ENCODE measurements at regions not wholly inside any gene's neighbourhood (a gene's known extent, or its start where the extent isn't known, plus 50 kb on each side); places are given as distances from the start of the nearest gene placed in this dataset.
A peak's percentile ranks its signal among the peaks of the same experiment; 100 is the strongest.

GRCh38 chr11:95717314-95717713, 72.3 kb downstream of the FAM76B start:
- no peak for DNase-seq

DNA sequence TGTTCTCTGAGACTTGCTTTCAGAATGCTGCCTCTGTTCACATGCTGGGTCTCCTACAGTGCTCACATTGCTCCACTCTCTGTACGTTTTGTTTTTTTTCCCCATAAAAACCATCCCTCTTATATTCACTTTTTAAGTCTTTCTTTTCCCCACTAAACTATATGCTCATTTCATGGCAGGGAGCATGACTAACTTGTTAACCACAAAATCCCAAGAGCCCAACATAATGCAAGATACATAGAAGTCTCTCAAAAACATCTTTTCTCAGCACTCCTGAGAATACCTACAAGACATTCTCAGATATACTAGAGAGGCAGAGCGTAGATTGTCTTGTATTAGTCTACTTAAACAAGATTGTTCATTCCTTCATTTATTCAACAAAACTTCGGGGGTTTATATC, 73.3 kb downstream of the FAM76B start:
- DNase-seq = no peak

GRCh38 chr11:95715777-95716241, 73.8 kb downstream of the FAM76B start:
- DNase-seq = no peak

- DNase-seq = no peak
These were observed 74.5 kb downstream of the FAM76B start for GRCh38 chr11:95714843-95715776.

DNA sequence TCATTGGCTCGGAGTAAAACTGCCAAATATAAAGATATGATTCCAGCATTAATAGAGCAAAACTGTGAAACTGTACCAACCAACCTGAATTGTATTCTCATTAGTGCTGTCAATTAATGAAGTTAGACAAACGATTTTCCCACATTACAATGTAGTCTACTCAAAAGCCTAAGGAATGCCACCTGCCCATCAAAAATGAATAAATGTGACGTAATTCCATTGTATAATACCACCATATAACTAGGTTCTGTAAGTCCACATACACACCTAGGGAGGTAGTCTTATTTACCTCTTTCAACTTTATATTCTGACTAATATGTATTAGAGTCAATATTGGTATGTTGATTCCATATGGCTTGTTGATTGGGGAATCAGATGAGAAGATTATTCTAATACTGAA, 76.2 kb downstream of the FAM76B start:
- DNase-seq = no peak

GRCh38 chr11:95711945-95712221, 77.7 kb downstream of the FAM76B start:
- DNase-seq = no peak

DNA sequence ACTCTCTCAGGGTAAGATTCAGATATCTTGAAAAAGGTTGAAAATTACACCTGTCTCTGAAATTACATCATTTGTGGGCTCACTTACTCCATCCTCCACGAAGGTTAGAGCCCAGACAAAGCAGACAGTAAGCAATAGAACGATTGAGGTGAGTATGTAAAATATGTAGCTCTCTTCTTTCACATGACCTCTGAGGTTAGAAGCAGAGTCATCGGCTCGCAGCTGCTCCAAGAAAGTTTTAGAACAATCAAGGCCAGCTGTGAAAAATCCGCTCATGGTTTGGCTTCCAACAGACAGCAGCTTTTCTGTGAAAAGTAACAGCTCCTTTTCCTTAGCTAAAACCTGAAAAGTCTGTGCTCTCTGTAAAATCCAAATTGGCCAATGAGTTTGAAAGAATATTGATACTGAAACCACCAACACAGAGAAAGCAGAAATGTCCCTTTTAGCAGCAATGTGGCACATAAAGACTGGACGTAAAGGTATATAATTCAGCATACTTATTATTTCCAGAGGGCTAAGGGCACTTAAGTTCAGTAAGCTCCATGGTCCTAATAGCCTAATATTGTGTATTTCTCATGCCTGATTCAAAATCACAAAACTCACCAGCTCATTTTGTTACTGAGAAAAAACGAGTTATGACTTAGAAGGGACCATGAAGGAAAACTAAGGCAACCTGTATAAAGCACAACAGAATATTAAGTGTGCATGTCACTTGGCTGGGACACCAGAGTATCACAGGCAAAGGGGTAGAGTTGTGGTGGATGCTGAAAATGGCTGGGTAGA, 78.2 kb downstream of the FAM76B start:
- DNase-seq = no peak

- DNase-seq = no peak
These were observed 80.9 kb downstream of the FAM76B start for GRCh38 chr11:95708681-95709080.

- DNase-seq = no peak
These were observed 82.6 kb downstream of the FAM76B start for GRCh38 chr11:95706974-95707387.

DNA sequence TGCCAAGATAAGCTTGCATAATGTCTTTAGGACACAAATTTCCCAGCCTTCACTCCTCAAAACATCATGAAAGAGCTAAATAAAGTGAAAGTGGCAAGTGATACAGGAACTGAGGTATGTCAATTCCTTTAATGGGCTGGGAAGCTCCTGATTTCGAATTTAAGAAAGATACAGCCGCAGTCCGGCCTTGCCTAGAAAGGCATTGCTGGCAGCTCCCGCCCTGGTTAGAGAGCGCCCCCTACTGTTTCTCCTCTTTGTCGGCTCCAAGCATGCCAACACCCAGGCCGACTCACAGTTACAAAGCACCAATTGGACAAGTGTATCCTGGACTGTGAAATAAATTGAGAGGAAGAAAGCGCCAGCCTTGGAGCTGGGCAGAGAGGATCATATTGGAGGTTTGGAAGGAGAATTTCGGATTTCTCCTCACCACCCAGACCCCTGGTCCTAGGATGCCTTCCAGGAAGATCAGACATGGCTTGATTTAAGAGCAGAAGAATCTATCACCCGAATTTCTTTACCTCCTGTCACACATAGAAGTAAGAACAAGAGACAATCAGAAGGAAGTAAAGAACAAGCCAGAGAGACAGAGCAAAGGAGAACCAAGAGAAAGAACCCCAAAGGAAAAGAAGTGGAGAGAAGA, 84.0 kb downstream of the FAM76B start:
- DNase-seq = peak; percentile 90

GRCh38 chr11:95704865-95705264, 84.7 kb downstream of the FAM76B start:
- DNase-seq = no peak

DNA sequence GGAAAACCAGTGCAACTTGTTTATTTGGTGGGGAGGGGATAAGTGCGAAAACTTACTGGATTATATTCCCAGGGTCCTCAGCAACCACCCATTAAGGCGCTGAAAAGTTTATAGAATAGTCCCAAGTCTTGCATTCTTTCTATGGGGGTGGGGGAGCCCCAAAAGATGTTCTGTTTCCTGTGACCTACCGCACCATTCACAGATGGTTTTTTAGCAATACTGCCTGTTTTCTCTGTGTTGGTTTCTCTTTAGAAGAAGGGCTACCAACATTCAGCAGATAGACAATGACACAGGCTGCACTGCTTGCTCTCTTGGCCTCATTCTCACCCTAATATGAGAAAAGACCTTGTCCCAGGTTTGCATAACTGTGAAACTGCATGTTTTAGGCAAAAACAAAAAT, 86.5 kb downstream of the FAM76B start:
- no peak for DNase-seq

- DNase-seq = peak; percentile 70
These were observed 87.1 kb downstream of the FAM76B start for GRCh38 chr11:95702526-95702925.

GRCh38 chr11:95700471-95700817, 89.1 kb downstream of the FAM76B start:
- no peak for DNase-seq

GRCh38 chr11:95699631-95700470, 89.7 kb downstream of the FAM76B start:
- DNase-seq = no peak

- DNase-seq = no peak
These were observed 90.7 kb downstream of the FAM76B start for GRCh38 chr11:95698676-95699557.

DNA sequence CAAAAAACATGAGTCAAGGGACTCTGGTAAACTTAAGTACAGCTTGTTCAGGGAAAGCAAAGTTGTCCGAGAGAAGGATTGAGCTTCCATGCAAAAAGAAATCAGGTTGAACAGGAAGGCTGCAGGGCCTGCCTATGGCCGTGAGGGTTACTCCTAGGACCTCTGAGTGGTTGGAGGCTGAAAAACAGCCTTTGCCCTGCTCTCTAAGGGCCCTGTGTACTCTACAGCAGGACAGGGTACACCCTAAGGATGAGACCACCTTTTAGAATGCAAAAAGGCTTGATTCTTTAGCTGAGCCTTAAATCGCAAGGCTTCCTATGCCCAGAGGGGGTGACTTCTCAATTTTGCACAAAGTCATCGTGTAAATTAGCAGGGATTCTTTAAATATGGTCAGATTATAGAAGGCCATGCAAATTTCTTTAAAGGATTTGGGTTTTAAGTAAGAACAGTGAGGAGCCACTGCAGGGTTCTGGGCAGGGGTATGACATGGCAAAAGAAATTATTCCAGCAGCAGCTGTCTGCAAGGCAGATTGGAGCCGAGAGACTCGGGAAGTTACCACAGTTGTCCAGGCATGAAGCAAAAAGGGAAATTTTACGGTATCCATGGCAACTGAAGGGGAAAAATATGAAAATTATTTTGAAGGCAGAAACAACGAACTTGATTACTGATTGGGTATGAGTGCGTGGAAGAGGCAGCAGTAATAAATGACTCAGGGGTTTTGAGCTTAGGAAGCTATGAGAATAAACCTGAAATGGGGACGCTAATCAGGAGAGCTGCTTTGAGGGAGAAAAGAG, 91.8 kb downstream of the FAM76B start:
- DNase-seq = no peak

DNA sequence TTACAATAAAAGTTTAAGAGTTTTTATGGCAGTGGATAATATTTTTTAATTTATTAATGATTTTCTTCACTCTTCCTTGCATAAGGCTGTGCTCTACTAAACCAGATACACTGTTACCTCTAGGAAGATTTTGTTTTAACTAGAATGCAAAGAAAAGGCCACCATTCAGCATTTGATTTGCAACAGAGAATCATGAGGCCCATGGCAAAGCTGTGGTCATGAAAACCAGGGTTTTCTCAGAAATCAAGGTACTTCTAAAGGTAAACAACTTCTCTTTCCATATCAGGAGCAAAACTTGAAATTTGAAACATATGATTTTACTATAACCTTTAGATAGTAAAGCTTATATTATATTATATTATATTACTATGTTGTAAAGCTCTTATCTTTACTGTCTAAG, 94.4 kb downstream of the FAM76B start:
- no peak for DNase-seq

- no peak for DNase-seq
These were observed 96.3 kb downstream of the FAM76B start for GRCh38 chr11:95693298-95693697.

All from left kidney (tissue), 1 donor.